Inflammatory macrophage (primary cell): ENCODE measurements at regions not wholly inside any gene's neighbourhood (a gene's known extent, or its start where the extent isn't known, plus 50 kb on each side); places are given as distances from the start of the nearest gene placed in this dataset.
"Not testable (repeated sequence)": the region's sequence is repeated elsewhere in the genome, so short reads cannot be mapped to it uniquely, and the experiment has no call there.

Experiments used
- DNase-seq, 2 donors: peaks; one replicate each; pipeline ENCODE4 v3.0.0-alpha.2; 2020 to 2022

DNA sequence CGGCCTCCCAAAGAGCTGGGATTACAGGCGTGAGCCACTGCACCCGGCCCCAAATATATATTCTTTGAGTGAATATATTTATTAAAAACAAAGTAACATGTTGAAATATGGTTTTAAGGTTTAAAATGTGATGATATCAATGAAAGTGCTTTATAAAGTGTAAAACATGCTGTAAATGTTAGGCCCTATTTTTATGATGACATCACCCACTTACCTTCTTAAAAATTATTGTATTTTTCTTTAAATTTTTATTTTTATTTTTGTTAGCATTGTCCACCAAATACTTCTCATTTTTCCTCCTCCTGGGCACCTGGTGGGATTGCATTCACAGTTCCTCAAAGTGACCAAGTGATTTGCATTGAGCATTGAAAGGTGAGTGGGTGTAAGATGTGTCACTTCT is 152.6 kb upstream of the TBX3 start:
- peak; percentile 22 to 32 for DNase-seq

DNA sequence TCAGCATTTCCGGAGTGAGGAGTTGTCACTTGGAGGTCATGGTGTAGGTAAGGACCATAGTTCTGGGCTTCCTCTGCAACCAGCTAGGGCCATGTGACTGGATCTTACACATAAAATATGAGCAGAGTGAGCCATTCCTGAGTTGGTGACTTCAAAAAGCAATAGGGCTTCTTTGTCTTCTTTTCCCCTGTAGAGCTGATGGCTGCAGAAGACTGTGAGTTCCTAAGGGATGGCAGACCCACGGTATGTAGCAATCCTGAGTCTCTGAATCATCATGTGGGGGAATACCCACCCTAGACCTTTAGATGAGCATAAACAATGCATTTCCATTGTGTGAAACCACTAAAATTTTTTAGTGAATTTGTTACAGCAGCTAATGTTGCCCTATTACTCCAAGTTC is 151.1 kb upstream of the TBX3 start:
- no peak for DNase-seq

DNA sequence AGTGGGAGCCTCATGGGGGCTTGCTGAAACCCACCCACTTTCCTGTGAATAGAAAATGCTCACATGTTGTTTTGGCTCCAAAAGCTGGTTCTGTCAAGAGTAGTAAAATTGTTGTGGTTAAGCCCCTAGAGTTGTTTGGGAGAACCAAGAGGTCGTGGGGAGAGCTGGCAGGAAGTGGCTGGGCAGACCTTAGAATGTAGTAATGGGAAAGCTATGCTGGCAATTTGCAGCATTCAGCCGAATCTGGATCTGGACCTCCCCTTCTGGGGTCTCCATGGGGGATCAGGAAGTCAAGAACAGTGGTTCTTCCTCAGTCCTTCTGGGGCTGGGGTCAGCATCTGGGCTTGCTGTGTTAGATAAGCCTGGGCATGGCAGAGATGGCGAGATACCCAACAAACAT is 150.6 kb upstream of the TBX3 start:
- DNase-seq: no peak

DNA sequence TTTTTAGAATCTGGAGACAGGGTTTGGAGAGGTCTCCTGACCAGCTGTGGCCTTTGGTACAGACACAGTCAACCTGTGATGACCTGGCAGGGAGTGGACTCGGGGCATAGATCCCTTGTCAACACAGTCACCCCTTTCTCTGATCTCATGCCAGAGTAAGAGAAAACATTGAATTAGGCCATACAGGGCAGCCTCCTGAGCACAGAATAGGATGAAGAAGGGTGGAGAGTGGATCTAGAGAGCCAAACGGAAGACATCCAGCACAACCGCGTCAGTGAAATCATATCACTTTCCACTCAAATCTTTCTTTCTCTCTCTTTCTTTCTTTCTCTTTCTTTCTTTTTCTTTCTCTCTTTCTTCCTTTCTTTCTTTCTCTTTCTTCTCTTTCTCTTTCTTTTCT is 145.9 kb upstream of the TBX3 start:
- DNase-seq: no peak

DNA sequence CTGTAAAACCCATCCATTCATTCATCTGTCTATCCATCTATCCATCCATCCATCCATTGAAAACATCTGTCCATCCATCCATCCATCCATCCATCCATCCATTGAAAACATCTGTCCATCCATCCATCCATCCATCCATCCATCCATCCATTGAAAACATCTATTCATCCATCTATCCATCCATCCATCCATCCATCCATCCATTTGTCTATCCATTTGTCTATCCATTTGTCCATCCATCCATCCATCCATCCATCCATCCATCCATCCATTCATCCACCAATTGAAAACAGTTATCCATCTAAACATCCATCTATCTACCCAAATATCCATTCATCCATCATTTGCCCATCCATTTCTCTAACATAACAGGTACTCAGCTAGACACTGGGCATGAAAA is 145.3 kb upstream of the TBX3 start:
- DNase-seq: not testable (repeated sequence)

DNA sequence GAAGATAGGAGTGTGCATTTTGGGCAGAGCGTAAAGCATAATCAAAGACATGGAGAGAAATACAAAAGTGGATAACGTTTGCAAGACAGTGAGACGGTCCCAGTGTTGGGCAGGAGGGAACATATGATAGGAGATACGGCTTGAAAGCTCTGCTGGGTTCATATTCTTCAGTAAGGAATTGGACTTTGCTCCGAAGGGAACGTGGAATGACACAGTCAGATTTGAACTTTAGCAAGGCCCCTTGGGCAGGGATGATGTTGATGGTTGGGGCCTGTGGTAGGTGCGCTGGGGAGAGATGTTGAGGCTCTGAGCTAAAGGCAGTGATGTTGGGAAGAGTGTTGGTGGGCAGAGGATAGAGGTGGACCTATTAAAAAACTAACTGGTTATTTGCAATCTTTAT is 143.5 kb upstream of the TBX3 start:
- DNase-seq: no peak

DNA sequence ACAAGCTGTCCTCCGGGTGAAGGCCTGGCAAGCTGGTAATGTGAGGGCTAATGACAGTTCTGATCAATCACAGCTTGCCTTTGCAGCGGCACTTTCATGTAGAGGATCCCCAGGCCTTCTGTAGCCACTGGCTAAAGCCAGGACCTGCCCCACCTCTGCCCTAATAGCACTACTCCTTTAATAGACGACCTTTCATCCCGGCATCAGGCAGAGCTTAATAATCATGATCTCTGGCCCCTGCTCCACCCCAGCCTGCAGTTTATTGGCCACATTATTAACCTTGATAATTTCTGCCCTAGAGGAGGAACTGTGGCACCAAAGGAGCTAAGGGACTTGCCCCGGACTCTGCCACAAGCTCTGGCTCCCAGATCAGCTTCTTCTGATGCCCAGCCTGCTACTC is 142.3 kb upstream of the TBX3 start:
- no peak for DNase-seq

DNA sequence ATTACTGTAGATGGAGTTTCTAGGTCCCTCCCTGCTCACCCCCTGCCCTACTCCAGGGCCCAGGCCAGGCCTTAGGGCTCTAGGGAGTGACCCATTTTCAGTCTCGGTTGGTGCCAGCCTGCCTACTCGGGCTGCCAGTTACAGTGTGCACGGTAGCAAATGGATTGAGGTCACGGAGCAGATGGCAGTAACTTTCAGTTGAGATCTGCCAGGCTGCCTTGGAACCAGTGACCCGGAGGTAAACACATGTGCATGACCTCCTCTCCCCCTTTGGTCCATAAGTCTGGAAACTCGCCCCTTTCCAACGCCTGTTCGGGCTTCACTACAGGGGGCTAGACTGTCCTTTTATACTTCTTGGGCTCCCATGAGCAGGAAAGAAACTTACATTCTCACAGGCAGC is 139.7 kb upstream of the TBX3 start:
- no peak for DNase-seq

DNA sequence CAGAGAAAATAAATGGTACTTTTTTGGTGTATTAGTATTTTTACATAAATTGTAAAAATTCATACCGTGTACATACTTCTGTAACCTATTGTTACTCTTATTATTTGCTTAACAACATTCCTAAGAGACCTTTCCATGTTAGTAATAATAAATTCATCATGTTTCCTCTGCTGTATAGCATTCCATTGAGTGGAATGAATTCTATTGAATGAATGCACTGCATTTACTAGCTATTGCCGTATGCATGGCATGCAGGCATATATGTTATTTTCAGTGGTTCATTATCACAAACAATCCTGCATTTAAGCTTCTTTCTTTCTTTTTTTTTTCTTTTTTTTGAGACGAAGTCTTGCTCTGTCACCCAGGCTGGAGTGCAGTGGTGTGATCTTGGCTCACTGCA is 137.6 kb upstream of the TBX3 start:
- DNase-seq: no peak

DNA sequence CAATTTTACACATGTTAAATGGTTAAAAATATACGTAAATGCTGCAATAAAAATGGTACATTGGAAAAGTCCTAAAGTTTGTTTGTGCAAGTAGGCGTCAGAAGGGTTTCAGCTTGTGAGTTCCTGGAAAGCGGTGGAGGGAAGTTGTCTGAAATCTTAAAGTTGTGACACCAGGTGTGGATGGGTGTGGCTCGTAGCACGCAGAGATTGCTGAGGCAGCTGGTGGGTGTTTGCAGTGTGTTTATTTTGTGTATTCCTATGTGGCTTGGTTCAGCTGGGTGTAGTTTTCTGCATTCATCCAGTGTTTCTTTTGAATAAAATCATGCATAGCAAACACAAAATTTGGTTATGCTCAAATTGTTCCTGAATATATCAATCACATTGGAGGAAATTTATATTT is 136.8 kb upstream of the TBX3 start:
- DNase-seq: peak; percentile 72 to 75

DNA sequence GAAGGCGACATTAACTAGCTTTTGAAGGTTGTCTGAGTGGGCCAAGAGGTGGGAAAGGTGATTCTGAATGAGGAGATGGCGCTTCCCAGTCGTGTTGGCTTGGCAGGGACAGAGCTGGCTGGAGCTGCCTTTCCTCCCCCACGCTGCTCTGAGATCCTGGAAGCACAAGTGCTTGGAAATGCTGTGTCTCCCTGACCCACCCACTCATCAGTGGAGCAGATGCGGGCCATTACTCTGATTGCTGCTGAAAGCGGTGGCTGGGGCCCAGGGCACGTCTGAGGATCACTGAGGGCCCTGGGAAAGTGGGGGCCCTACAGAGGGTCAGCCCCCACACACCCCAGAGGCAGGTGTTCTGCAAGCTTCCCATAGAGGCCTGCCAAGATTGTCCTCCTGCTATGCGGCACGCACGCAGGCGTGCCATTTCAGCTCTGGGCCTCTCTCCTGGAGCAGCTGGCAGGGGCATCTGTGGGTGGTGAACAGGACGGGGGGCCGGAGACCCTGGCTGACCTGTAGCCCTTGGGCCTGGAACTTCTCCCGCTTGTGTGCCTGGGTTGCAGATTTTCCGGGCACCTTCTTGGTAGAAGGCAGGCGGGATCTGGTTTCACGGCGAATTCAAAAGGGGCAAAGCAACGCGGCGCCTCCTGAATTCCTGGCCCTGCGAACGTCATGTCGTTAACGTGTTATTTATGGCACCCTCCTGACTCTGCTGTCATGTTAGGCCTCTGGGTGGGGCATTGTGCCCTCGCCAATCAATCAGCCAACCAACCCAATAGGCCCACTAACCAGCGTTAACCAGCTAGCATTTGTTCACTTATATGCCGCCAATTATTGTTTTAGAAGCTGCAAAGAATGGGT is 133.8 kb upstream of the TBX3 start:
- no peak for DNase-seq

DNA sequence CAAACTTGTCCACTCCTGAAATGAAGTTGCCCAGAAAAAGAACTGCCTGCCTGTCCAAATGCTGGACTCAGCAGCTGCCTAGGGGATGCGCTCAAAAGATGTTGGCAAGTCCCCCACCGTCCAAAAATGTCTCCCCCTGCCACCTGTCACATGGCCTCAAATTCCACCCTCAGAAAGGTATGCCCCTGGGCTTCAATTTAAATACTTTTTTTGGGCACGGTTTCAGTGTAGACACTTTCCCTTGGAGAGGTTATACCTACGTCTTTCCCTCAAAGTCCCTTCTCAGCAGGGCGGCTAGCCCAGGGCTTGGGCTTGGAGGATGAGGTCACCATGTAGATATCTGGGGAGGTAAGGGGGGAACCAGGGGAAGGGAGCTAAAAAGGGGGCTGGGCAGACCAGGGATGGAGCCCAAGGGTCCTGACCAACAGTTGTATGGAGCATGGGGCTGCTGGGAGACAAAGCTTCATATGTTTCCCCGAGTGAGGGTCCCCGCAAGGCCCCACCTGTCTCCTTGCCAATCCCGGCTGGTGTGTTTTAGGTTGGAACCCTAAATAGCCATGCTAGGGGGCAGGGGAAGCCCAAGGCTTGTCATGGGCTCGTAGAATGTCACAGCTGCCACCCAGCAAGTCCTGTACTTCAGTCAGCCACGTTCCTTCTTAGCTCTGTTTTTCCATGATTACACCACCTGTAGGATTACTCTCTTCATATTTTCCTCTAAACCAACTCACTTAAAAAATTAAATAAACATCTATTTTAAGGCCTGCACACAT is 131.2 kb upstream of the TBX3 start:
- DNase-seq: no peak

DNA sequence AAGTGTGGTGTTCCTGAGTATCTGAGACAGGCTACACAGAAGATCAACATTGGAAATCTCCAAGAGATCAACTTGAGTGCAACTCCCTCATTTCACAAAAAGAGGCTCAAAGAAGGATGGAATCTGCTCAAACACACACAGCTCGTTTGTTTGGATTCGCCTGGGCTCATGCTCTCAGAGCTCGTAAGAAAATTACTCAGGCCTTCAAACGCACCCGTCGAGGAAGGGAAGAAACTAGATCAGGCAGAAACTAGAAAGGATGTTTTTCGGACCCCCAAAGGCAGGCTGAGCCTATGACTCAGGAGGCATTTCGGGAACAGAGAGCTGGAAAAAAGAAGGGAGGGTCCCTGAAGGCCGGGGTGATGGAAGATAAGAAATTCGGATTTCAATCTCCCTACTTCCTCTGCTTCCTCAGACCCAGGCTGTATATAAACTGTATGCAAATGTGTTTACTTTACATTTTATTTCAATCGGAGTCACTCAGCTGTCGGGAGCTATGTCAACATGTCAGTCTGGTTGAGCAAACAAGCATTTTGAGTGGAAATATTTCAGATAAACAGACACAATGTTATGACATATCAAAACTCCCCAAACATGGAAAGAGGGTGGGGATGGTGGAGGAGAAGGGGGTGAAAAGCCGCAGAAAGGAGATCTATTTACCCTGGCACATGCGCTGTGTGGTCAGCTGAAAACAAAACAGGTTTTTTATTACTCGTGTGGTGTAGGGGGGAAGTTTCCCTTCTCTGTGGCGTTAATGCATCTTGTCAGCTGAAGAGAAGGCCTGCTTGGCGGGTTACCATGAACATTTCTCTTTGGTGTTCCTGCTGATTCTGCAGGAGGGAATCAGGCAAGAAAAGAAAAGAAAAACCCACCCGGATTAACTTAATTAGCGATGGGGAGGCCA is 129.1 kb upstream of the TBX3 start:
- peak; percentile 54 to 63 for DNase-seq

DNA sequence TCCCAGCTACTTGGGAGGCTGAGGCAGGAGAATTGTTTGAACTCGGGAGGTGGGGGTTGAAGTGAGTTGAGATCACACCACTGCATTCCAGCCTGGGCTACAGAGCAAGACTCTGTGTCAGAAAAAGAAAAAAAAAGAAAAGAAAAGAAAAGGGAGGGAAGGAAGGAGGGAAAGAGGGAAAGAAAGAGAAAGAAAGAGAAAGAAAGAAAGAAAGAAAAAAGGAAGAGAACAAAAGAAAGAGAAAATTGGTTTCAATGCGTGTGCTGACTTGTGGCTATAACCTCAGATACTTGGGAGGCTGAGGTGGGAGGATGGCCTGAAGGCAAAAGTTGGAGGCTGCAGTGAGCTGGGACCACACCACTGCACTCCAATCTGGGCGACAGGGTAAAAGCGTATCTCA is 128.4 kb upstream of the TBX3 start:
- DNase-seq: no peak

DNA sequence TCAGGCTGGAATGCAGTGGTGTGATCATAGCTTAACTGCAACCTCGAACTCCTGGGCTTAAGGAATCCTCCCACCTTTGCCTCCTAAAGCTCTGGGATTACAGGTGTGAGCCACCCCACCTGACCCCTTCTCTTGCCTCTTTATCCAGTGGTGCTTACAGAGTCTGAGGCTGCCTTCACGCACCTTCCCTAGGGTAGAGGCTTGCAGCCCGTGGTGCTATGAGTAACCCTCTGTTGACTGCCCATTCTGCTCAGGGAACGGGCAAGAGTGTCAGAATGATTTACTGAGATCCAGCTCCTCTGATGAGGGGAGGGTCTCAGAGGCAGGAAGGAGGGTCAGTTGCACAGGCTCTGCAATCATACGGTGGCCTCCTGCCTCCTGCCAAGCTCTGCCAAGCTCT is 125.1 kb upstream of the TBX3 start:
- DNase-seq: no peak

DNA sequence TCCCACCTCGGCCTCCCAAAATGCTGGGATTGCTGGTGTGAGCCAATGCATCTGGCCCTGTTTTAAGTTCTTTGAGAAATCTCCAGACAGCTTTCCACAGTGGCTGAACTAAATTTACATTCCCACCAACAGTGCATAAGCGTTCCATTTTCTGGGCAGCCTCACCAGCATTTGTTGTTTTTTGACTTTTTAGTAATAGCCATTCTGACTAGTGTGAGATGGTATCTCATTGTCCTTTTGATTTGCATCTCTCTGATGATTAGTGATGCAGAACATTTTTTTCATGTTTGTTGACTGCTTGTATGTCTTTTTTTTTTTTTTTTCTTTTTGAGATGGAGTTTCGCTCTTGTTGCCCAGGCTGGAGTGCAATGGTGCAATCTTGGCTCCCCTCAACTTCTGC is 117.4 kb upstream of the TBX3 start:
- not testable (repeated sequence) for DNase-seq

DNA sequence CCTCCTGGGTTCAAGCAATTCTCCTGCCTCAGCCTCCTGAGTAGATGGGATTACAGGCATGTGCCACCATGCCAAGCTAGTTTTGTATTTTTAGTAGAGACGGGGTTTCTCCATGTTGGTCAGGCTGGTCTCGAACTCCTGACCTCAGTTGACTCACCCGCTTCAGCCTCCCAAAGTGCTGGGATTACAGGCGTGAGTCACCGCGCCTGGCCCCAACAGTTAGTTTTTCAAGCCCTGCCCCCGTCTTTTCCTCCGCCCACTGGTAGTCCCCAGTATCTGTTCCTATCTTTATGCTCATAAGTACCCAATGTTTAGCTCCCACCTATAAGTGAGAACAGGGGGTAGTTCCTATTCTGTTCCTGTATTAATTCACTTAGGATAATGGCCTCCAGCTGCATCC is 116.6 kb upstream of the TBX3 start:
- DNase-seq: peak in 1 of 2 donors; percentile 15

DNA sequence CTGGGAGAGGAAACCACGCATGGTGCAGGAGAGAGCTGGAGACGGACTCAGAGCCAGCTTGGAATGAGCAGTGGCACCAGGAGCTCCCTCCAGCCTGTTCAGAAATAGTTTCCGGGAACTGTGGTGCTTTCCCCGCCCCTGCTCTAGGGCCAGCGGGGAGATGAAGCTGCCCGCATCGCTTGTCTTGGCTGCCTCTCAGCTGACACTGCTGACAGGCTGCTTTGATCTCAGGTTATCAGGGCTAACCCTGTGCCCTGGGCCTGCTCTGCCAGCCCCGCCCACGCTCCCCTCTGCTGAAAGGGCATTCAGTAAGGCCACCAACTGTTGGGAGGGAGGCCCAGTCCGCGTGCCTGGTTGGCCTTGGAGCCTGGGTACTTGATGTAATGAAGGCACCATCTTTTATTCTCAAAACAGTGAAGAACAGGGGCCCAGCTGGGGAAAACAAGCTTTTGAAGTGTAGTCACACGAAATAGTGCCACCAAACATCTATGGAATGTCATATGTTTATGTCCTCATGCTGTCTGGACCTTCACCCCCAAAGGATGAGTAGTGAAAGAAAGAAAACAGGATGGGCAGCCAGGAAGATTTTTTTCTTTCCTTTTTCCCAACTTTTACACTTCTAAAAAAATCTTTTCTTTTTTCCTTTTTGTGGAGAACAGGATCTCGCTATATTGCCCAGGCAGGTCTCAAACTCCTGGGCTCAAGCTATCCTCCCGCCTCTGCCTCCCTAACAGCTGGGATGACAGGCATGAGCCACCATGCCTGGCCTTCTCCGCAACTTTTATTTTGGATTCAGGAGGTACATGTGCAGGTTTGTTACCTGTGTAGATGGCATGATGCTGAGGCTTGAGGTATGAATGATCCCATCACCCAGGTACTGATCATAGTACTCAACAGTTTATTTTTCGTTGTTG is 115.9 kb upstream of the TBX3 start:
- peak in 1 of 2 donors; percentile 11 for DNase-seq

DNA sequence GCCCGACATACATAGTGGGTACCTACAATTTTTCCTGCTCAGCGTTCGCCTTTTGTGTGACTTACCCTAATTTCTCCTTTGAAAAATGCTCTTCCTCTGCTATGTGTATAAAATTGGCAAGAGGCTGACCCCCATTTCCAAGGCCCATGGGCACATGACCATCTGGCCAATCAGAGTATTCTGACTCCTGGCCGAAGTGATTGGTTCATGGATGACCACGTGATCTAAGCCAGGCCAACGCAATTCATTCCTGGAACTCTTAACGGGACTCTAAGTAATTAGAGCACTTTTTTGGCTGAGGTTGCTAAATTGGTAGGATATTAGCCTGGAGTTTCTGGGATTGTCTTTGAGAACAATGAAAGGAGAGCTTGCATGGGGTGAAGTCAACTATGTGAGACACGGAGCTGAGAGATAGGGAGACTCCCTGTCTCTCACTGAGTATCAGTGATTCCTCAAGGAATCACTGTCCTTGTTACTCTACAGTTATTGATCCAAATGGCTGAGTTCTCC is 110.1 kb upstream of the TBX3 start:
- no peak for DNase-seq

DNA sequence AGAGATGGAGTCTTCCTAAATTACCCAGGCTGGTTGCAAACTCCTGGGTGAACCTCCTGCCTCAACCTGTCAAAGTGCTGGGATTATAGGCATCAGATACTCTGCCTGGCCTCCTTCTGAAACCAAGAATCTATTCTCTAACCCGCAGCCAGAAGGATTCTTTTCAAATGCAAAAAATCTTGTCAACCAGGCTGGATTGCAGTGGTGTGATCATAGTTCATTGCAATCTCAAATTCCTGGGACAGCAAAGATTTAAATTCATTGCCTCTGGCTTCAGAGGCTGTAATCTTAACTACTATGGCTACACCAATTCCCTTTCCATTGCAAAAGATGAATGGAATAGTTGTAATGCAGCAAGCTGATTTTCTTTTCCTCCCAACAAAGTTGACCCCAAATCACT is 106.3 kb upstream of the TBX3 start:
- DNase-seq: no peak

DNA sequence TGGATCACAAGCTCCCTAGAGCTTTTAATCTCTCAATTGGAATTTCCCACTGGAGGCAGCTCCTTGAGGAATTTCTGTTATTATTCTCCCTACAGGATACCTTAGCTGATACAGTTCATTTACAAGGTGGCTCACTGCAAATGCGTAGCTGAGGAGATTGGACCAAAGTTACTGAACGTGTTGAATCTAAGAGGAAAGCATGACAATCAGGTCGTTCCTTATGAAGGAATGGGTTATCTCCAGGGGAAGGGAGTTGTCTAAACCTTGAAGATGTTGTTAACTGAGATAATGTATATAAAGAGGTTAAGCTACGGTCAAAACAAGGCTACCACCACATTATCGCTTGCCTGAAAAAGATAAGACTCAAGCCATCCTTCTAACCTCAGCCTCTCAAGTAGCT is 105.8 kb upstream of the TBX3 start:
- no peak for DNase-seq

DNA sequence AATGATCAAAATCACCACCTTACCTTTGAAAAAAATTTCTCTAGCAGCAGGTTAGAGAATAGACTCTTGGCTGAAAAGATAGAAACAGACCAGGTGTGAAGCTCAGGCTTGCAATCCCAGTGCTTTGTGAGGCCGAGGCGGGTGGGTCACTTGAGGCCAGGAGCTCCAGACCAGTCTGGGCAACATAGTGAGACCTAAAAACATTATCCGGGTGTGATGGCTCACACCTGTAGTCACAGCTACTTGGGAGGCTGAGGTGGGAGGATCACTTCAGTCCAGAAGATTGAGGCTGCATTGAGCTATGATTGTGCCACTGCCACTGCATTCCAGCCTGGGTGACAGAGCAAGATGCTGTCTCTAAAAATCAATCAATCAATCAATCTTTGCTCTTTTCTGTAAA is 105.3 kb upstream of the TBX3 start:
- no peak for DNase-seq
